Activated effector memory CD4-positive, alpha-beta T cell treated with Interleukin-2 at 50 U/mL for 16 hours (primary cell): ENCODE measurements at regions not wholly inside any gene's neighbourhood (a gene's known extent, or its start where the extent isn't known, plus 50 kb on each side); places are given as distances from the start of the nearest gene placed in this dataset.
"Not testable (repeated sequence)": the region's sequence is repeated elsewhere in the genome, so short reads cannot be mapped to it uniquely, and the experiment has no call there.

ENCODE experiments used
- DNase-seq: peaks from one replicate; pipeline ENCODE4 v3.0.0-alpha.2; 2020

DNA sequence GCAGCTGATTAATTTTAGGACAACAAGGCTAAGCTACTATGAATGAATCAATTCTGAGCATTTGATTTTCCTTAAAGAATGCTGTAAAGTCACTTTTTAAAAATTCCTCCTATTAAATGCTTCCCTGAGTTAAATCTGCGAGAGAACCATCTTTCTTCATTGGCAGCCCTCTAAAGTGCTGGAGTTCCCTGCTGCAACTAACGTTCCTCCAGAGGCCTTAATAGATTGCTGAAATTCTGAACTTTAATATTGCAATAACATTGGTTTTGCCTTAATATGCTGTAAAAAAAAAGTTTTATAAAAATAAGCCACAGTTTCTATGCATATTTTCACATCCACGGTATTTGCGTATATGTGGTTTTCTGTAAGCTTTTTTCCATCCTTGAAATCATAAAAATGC, 298.0 kb upstream of the PIK3R1 start:
- DNase-seq: no peak

DNA sequence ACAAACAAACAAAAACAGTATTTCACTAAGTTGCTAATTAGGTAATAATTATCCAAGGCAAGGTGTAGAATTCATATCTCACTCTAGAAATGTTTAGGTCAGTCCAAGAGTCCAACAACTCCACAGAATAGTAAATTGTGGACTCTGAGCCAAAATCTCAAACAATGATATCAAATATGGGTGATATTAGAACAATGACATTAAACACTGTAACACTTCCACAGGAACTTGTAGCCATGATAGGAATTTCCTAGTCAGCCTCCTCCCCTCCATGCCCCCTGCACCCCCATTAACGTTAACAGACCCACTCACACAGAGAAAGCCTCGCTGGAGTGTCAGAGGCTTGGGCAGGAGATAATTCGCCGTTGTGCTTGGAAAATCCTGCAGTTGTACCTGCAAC, 305.0 kb upstream of the PIK3R1 start:
- DNase-seq: no peak

- DNase-seq: no peak
These were observed 307.3 kb upstream of the PIK3R1 start for GRCh38 chr5:67908126-67908765.

DNA sequence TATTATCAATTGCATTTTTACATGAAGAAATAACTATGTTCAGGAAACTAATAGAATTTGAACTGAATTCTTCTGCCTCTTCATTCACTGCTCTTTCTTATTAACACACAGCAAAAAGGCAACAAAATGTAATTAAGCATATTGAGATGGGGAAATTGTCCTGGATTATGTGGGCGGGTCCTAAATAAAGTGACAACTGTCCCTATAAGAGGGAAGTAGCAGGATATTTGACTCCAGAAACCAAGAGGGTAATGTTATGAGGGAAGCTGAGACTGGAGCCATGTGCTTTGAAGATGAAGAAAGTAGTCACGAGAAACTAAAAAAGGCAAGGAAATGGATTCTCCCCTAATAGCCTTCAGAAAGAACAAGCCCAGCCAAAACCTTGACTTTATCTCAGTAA, 311.2 kb upstream of the PIK3R1 start:
- DNase-seq: no peak

DNA sequence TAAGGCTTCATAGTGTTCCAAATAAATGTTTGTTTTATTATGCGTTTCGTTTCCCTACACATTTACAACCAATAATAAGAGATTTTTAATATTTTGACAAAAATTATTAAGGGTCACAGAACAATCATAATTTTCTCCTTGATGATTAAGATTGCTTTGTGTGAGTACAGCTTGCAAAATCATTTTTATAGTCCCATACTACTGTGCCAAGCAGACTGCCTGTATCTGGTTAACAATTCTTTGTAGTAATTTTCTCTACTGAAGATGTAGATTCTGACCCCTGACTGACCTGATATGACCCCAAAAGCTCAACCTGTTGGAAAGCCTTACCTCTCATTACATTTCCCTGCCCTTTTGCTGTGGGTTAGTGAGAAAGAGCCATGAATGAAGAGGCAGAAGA, 311.9 kb upstream of the PIK3R1 start:
- DNase-seq: no peak

- DNase-seq: no peak
These were observed 312.4 kb upstream of the PIK3R1 start for GRCh38 chr5:67903121-67903520.

- DNase-seq: no peak
These were observed 313.1 kb upstream of the PIK3R1 start for GRCh38 chr5:67902497-67902830.

GRCh38 chr5:67901814-67902496, 313.6 kb upstream of the PIK3R1 start:
- DNase-seq: no peak

DNA sequence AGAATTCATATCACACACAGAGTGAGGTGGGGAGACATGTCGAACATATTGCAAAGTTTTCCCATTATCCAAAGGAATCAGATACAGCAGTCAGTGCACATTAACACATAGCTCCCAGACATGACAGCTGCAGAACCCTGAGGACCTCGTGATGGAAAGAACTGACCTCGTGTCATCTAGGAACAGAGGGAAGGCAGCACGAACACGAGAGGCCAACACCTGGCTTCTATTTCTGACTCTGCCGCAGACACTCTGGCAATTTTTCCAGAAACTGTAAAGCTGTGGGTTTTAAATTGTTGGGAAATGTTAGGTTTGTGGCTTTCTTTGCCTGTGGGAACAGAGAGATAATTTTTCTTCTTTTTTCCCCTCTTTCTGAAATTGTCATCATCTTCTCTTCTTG, 315.0 kb upstream of the PIK3R1 start:
- no peak for DNase-seq

GRCh38 chr5:67897980-67898379, 317.6 kb upstream of the PIK3R1 start:
- DNase-seq: no peak

GRCh38 chr5:67897431-67897830, 318.1 kb upstream of the PIK3R1 start:
- DNase-seq: no peak

DNA sequence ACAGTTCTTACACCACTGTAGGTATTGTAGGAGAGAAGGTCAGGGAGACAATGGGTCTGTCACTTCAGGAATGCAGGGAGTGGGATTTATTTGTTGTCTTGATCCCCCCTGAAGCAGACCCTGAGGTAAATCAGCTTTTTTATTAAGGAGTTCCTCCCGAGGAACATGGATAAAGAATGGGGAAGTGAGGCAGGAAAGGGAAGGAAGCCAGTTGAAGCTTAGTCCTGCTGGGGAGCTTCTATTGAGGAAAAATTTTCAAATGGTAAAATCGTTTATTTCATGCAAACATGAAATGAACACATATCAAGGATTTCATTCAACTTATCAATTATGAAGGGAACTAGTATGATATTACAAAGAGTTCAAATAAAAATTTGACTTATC, 318.6 kb upstream of the PIK3R1 start:
- no peak for DNase-seq

- DNase-seq: no peak
These were observed 319.1 kb upstream of the PIK3R1 start for GRCh38 chr5:67896311-67896929.

DNA sequence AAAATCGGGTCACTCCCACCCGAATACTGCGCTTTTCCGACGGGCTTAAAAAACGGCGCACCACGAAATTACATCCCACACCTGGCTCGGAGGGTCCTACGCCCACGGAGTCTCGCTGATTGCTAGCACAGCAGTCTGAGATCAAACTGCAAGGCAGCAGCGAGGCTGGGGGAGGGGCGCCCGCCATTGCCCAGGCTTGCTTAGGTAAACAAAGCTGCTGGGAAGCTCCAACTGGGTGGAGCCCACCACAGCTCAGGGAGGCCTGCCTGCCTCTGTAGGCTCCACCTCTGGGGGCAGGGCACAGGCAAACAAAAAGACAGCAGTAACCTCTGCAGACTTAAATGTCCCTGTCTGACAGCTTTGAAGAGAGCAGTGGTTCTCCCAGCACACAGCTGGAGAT, 325.7 kb upstream of the PIK3R1 start:
- not testable (repeated sequence) for DNase-seq

- no peak for DNase-seq
These were observed 327.8 kb upstream of the PIK3R1 start for GRCh38 chr5:67887748-67888161.

DNA sequence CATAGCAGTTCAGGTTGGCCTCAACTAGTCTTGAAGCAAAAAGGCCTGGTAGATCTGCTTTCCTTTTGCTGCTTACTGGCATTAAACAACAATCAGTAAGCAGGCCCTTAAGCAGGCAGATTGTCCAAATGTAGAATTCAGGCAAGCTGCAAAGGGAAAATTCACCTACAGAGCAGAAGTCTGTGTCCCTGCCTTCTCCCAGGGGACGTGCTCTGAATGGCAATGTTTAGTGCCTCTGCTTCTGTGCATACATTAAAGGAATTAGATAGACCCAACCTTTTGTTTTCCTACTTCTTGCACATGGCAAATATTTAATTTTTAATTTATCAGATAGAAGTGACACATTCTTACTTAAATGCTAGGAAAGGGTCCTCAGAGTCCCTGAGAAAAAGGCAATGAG, 328.8 kb upstream of the PIK3R1 start:
- no peak for DNase-seq

DNA sequence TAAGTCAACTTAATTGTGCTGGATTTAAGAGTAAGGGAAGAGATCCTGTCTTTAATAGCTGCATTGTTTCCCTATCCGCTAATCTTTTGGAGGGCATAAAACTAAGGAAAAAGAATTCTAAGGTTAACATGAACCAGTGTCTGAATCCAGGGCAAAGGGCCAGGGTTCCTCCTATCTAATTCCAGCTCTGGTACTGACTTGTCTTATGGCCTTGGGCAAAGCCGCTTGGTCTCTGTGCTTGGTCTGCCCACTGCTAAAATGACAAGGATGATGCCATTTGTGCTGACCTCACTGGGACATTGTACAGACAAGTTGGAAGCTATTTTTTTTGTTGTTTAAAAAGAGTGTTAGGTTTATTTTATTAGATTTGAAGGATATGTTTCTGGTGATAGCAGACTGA, 334.7 kb upstream of the PIK3R1 start:
- no peak for DNase-seq

- no peak for DNase-seq
These were observed 335.1 kb upstream of the PIK3R1 start for GRCh38 chr5:67880511-67880805.

- no peak for DNase-seq
These were observed 335.7 kb upstream of the PIK3R1 start for GRCh38 chr5:67879620-67880510.

DNA sequence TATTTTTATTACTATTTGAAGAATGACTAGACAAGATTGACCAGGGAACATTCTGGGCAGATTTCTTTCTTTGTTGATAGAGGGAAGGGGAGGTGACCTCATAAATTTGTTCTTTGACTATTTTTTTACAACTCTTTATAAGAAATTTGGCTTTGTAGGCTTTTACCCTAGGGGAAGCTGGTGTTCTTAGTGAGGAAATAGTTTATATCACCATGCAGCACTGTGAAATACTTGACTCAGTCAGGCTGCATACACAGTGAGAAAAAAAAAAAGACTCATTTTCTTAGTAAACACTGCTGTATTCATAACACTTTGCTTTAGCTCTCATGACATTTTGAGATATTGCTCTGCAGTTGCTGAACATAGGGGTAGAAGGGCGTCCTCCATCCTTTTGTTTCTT, 336.6 kb upstream of the PIK3R1 start:
- DNase-seq: no peak

- DNase-seq: no peak
These were observed 339.2 kb upstream of the PIK3R1 start for GRCh38 chr5:67876371-67876770.

GRCh38 chr5:67875601-67876000, 340.0 kb upstream of the PIK3R1 start:
- no peak for DNase-seq

DNA sequence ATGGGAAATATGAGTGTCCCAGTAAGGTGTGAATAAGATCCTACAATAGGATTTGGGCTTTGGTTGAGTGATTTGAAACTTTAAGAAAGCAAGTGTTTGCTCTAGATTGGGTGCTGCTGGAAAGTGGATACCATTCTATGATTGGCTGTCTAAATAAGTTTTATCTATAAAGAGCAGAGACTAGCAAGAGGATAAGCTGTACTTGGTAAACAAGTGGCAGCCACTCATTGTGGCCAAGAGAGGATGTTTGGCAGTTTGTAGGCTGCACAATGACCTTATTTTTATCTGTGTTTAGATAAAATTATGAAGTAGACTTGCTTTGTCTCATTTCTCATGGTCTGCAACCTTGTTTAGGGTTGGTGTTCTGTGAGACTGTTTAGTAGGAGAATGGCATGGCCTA, 341.6 kb upstream of the PIK3R1 start:
- no peak for DNase-seq

DNA sequence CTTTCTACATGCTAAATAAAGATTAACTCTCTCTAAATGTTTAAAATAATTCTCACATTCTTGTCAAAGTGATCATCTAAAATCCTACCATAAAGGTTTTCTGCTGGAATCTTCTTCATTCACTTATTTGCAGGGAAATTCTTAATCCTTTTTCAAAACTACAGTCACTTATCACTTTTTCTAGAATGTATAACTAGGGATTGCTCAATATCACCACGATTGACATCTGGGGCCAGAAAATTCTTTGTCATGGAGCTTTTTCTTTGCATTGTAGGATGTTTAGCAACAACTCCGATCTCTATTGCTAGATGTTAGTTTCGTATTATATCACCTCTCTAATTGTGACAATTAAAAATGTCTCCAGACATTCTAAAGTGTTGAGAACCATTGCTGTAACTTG, 344.9 kb upstream of the PIK3R1 start:
- no peak for DNase-seq
